ENCODE measurements at regions not wholly inside any gene's neighbourhood (a gene's known extent, or its start where the extent isn't known, plus 50 kb on each side); places are given as distances from the start of the nearest gene placed in this dataset.

- Histone ChIP-seq H3K4me1 (ENCODE audit: control insufficient read depth in 4 of 4, insufficient read depth in 4 of 4, low read length in 3 of 4) (no peaks in the 10 kb centered on the region), H3K27ac (ENCODE audit: low read depth in 1 of 2, low read length in 2 of 2) (no peak overlapping the region), H3K27me3 (ENCODE audit: control insufficient read depth in 4 of 4, insufficient read depth in 4 of 4, low read length in 3 of 4) (no peaks in the 10 kb centered on the region), H3K4me3 (ENCODE audit: low read depth in 1 of 3, low read length in 3 of 3) (no peak overlapping the region), H3K9me3 (ENCODE audit: control insufficient read depth in 4 of 4, low read length in 3 of 4) (no peaks in the 10 kb centered on the region), H3K9ac (ENCODE audit: low read depth in 1 of 2, low read length in 2 of 2) (no peak overlapping the region), H3K36me3 (ENCODE audit: control insufficient read depth in 4 of 4, insufficient read depth in 3 of 4, low read depth in 1 of 4, low read length in 3 of 4) (no peaks in the 10 kb centered on the region)
- TF ChIP-seq RAD21 (IDR thresholded peaks at IDR 0.05) (no peak), YY1 (IDR thresholded peaks at IDR 0.05) (no peak), GABPA (IDR thresholded peaks at IDR 0.05 in 1 of 2, conservative IDR thresholded peaks at IDR 0.05 in 1 of 2) (no peak), NR2F2 (IDR thresholded peaks at IDR 0.05) (no peak), JUND (IDR thresholded peaks at IDR 0.05) (no peak)
- TF ChIP-seq, protein P1, sequence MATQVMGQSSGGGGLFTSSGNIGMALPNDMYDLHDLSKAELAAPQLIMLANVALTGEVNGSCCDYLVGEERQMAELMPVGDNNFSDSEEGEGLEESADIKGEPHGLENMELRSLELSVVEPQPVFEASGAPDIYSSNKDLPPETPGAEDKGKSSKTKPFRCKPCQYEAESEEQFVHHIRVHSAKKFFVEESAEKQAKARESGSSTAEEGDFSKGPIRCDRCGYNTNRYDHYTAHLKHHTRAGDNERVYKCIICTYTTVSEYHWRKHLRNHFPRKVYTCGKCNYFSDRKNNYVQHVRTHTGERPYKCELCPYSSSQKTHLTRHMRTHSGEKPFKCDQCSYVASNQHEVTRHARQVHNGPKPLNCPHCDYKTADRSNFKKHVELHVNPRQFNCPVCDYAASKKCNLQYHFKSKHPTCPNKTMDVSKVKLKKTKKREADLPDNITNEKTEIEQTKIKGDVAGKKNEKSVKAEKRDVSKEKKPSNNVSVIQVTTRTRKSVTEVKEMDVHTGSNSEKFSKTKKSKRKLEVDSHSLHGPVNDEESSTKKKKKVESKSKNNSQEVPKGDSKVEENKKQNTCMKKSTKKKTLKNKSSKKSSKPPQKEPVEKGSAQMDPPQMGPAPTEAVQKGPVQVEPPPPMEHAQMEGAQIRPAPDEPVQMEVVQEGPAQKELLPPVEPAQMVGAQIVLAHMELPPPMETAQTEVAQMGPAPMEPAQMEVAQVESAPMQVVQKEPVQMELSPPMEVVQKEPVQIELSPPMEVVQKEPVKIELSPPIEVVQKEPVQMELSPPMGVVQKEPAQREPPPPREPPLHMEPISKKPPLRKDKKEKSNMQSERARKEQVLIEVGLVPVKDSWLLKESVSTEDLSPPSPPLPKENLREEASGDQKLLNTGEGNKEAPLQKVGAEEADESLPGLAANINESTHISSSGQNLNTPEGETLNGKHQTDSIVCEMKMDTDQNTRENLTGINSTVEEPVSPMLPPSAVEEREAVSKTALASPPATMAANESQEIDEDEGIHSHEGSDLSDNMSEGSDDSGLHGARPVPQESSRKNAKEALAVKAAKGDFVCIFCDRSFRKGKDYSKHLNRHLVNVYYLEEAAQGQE (IDR thresholded peaks at IDR 0.05), result no peak
- TF ChIP-seq, protein P2, sequence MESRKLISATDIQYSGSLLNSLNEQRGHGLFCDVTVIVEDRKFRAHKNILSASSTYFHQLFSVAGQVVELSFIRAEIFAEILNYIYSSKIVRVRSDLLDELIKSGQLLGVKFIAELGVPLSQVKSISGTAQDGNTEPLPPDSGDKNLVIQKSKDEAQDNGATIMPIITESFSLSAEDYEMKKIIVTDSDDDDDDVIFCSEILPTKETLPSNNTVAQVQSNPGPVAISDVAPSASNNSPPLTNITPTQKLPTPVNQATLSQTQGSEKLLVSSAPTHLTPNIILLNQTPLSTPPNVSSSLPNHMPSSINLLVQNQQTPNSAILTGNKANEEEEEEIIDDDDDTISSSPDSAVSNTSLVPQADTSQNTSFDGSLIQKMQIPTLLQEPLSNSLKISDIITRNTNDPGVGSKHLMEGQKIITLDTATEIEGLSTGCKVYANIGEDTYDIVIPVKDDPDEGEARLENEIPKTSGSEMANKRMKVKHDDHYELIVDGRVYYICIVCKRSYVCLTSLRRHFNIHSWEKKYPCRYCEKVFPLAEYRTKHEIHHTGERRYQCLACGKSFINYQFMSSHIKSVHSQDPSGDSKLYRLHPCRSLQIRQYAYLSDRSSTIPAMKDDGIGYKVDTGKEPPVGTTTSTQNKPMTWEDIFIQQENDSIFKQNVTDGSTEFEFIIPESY (IDR thresholded peaks at IDR 0.05), result no peak
- WGBS, result 49% methylated on average over 6 of the region's 6 CpGs
- DNase-seq (ENCODE audit: low spot score), result no peak
Measured at GRCh38 chr11:119918347-119918746, 189.3 kb upstream of the NECTIN1 start.

DNA sequence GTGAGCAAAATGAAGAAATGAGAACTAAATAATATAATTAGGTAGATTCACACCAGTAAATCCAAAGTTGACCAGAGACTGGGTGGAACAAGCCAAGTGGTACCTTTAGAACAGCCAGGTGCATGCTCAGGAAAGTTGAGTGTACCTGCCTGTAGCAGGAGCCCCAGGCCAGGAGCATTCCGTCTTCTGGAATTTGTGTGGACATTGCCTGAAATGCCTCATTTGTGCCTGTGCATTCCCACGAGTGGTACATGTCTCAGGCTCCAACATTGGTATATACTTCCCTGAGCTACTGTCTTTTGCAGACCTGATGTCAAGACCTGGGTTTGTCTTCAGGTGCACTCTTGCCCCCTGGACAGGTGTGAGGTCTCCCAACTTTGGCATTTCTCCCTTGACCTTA is 187.6 kb upstream of the NECTIN1 start:
- H3K4me1 ChIP-seq (ENCODE audit: control insufficient read depth in 4 of 4, insufficient read depth in 4 of 4, low read length in 3 of 4), result no peaks in the 10 kb centered on the region
- H3K36me3 ChIP-seq (ENCODE audit: control insufficient read depth in 4 of 4, insufficient read depth in 3 of 4, low read depth in 1 of 4, low read length in 3 of 4), result no peaks in the 10 kb centered on the region
- H3K9me3 ChIP-seq (ENCODE audit: control insufficient read depth in 4 of 4, low read length in 3 of 4), result no peaks in the 10 kb centered on the region
- H3K9ac ChIP-seq (ENCODE audit: low read depth in 1 of 2, low read length in 2 of 2), result no peak overlapping the region
- no peak for DNase-seq (ENCODE audit: low spot score)
- WGBS, result 90% methylated on average over 2 of the region's 2 CpGs
- H3K27me3 ChIP-seq (ENCODE audit: control insufficient read depth in 4 of 4, insufficient read depth in 4 of 4, low read length in 3 of 4), result no peaks in the 10 kb centered on the region
- H3K4me3 ChIP-seq (ENCODE audit: low read depth in 1 of 3, low read length in 3 of 3), result no peak overlapping the region
- no peak overlapping the region for H3K27ac ChIP-seq (ENCODE audit: low read depth in 1 of 2, low read length in 2 of 2)
- TF ChIP-seq EGR1 (IDR thresholded peaks at IDR 0.05; ENCODE audit: low read depth in 2 of 2), result no peak
- TF ChIP-seq, protein P3, sequence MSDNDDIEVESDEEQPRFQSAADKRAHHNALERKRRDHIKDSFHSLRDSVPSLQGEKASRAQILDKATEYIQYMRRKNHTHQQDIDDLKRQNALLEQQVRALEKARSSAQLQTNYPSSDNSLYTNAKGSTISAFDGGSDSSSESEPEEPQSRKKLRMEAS (IDR thresholded peaks at IDR 0.05), result no peak
- no peak for TF ChIP-seq SP1 (IDR thresholded peaks at IDR 0.05)
- no peak for TF ChIP-seq HNF4A (conservative IDR thresholded peaks at IDR 0.05)
- no peak for TF ChIP-seq YY1 (IDR thresholded peaks at IDR 0.05)
- no peak for TF ChIP-seq FOXA2 (IDR thresholded peaks at IDR 0.05)
- no peak for TF ChIP-seq JUND (IDR thresholded peaks at IDR 0.05)
- TF ChIP-seq, protein P2 (IDR thresholded peaks at IDR 0.05), result no peak
- TF ChIP-seq, protein P1 (IDR thresholded peaks at IDR 0.05), result no peak
- no peak for TF ChIP-seq NR2F2 (IDR thresholded peaks at IDR 0.05)
- TF ChIP-seq GABPA (IDR thresholded peaks at IDR 0.05 in 1 of 2, conservative IDR thresholded peaks at IDR 0.05 in 1 of 2), result no peak
- TF ChIP-seq, protein P4, sequence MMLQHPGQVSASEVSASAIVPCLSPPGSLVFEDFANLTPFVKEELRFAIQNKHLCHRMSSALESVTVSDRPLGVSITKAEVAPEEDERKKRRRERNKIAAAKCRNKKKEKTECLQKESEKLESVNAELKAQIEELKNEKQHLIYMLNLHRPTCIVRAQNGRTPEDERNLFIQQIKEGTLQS (IDR thresholded peaks at IDR 0.05), result no peak

All from liver (tissue), 7 donors.